H1 (cell line): ENCODE measurements at regions not wholly inside any gene's neighbourhood (a gene's known extent, or its start where the extent isn't known, plus 50 kb on each side); places are given as distances from the start of the nearest gene placed in this dataset.

Experiments
- CTCF ChIA-PET: fragments of 300-600 bp; sonication (Branson Sonifier 250); formaldehyde crosslinking; loops from one replicate; lab custom pipeline; 2021; ENCODE audit not compliant: partially characterized antibody; lab: Charles Lee
- POLR2A ChIA-PET: fragments of 300-600 bp; sonication (Branson Sonifier 250); formaldehyde crosslinking; loops from one replicate; lab custom pipeline; 2021; ENCODE audit warnings: inconsistent platforms; ENCODE audit not compliant: partially characterized antibody; lab: Charles Lee
- DNase-seq, 2 experiments: peaks; one replicate each; pipeline versions ENCODE4 v3.0.0 to v3.0.0-alpha.2; 2010 to 2022; ENCODE audit warnings: low spot score in 2 of 2, low read depth in 1 of 2, mixed read lengths in 1 of 2
- FAIRE-seq: peaks from 2 replicates; lab custom pipeline; 2011; peaks lifted over from hg19 to GRCh38; lab: Jason Lieb, UNC
- H2AFZ ChIP-seq: 2 replicates; pipeline ENCODE4 v1.8.1; 2012; ENCODE audit warnings: low read length, inconsistent platforms
- H2AK5ac ChIP-seq: 2 replicates; pipeline ENCODE4 v1.6.1; 2013; ENCODE audit warnings: low read depth, low read length
- H2BK120ac ChIP-seq: replicated peaks from 2 replicates; pipeline ENCODE3; 2013; ENCODE audit warnings: low read depth, low read length, inconsistent platforms
- H2BK12ac ChIP-seq: 2 replicates; pipeline ENCODE4 v1.6.1; 2013; ENCODE audit warnings: low read depth, low read length
- H2BK15ac ChIP-seq: 2 replicates; pipeline ENCODE4 v1.6.1; 2013; ENCODE audit warnings: low read length
- H2BK20ac ChIP-seq: 2 replicates; pipeline ENCODE4 v1.6.1; 2013; ENCODE audit warnings: low read length
- H2BK5ac ChIP-seq: 2 replicates; pipeline ENCODE4 v1.6.1; 2013; ENCODE audit warnings: low read depth, low read length
- H3K14ac ChIP-seq: 2 replicates; pipeline ENCODE4 v1.6.1; 2013; ENCODE audit warnings: inconsistent platforms; ENCODE audit not compliant: insufficient read length
- H3K18ac ChIP-seq: 2 replicates; pipeline ENCODE4 v1.6.1; 2013; ENCODE audit warnings: low read length; ENCODE audit errors: extremely low read depth
- H3K23ac ChIP-seq: 2 replicates; pipeline ENCODE4 v1.6.1; 2013; ENCODE audit warnings: inconsistent platforms; ENCODE audit not compliant: insufficient read length
- H3K23me2 ChIP-seq: 2 replicates; pipeline ENCODE4 v1.6.1; 2013; ENCODE audit warnings: low read depth, low read length
- H3K27ac ChIP-seq: 2 replicates; pipeline ENCODE4 v1.6.1; 2011; ENCODE audit warnings: low read depth, low read length, inconsistent platforms
- H3K27me3 ChIP-seq, 4 experiments: replicated peaks in 1 of 4; 1 replicate in 1 of 4; 2 replicates in 3 of 4; pipeline versions ENCODE4 v1.6.1 to v1.8.1; 2011 to 2013; ENCODE audit warnings: low read length in 3 of 4, mild to moderate bottlenecking in 3 of 4, inconsistent platforms in 2 of 4, mixed read lengths in 2 of 4, moderate library complexity in 1 of 4; ENCODE audit not compliant: control insufficient read depth in 3 of 4, insufficient read depth in 3 of 4; ENCODE audit errors: extremely low read depth in 1 of 4
- H3K36me3 ChIP-seq, 4 experiments: 2 replicates each; pipeline versions ENCODE4 v1.6.1 to v1.8.1; 2011 to 2013; ENCODE audit warnings: mild to moderate bottlenecking in 4 of 4, low read length in 3 of 4, moderate library complexity in 2 of 4, control low read depth in 1 of 4, inconsistent platforms in 1 of 4; ENCODE audit not compliant: insufficient read depth in 4 of 4, control insufficient read depth in 2 of 4
- H3K4ac ChIP-seq: replicated peaks from 2 replicates; pipeline ENCODE3; 2013; ENCODE audit warnings: low read length, low read depth, mixed read lengths, inconsistent platforms; ENCODE audit not compliant: insufficient read length
- H3K4me1 ChIP-seq, 4 experiments: replicated peaks in 1 of 4; 1 replicate in 1 of 4; 2 replicates in 3 of 4; pipeline versions ENCODE4 v1.6.1 to v1.8.1; 2011 to 2013; ENCODE audit warnings: low read length in 3 of 4, inconsistent platforms in 2 of 4, mixed read lengths in 1 of 4; ENCODE audit not compliant: insufficient read depth in 4 of 4, control insufficient read depth in 3 of 4
- H3K4me2 ChIP-seq, 2 experiments: 2 replicates each; pipeline versions ENCODE4 v1.6.1 to v1.8.1; 2011 to 2013; ENCODE audit warnings: low read depth in 2 of 2, low read length in 2 of 2, control low read depth in 1 of 2, inconsistent platforms in 1 of 2, mild to moderate bottlenecking in 1 of 2; ENCODE audit not compliant: insufficient read depth in 1 of 2
- H3K4me3 ChIP-seq, 4 experiments: fragments of 200-600, 300-600 bp in 1 of 4; sonication (generic), shearing (Covaris generic), sonication (Bioruptor Twin) in 1 of 4; 2 replicates each; pipeline versions ENCODE4 v1.5.1 to v1.8.1; 2011 to 2016; ENCODE audit warnings: low read length in 4 of 4, low read depth in 3 of 4, control low read depth in 2 of 4, inconsistent platforms in 2 of 4, mild to moderate bottlenecking in 2 of 4, mixed read lengths in 1 of 4, moderate library complexity in 1 of 4; ENCODE audit not compliant: insufficient read depth in 2 of 4; ENCODE audit errors: extremely low read depth in 1 of 4
- H3K56ac ChIP-seq: replicated peaks from 2 replicates; pipeline ENCODE3; 2013; ENCODE audit warnings: low read depth, mild to moderate bottlenecking, mixed read lengths, low read length, inconsistent platforms; ENCODE audit not compliant: insufficient read length
- H3K79me1 ChIP-seq: 2 replicates; pipeline ENCODE4 v1.6.1; 2013; ENCODE audit warnings: low read depth, low read length, control low read depth
- H3K79me2 ChIP-seq, 2 experiments: 2 replicates each; pipeline versions ENCODE4 v1.6.1 to v1.8.1; 2012 to 2013; ENCODE audit warnings: low read length in 2 of 2, mild to moderate bottlenecking in 2 of 2, inconsistent platforms in 1 of 2; ENCODE audit not compliant: insufficient read depth in 2 of 2, control insufficient read depth in 1 of 2
- H3K9ac ChIP-seq, 4 experiments: replicated peaks in 1 of 4; 1 replicate in 1 of 4; 2 replicates in 3 of 4; pipeline versions ENCODE4 v1.6.1 to v1.8.1; 2011 to 2013; ENCODE audit warnings: low read depth in 3 of 4, low read length in 3 of 4, control low read depth in 2 of 4, mild to moderate bottlenecking in 2 of 4, moderate library complexity in 2 of 4, inconsistent platforms in 1 of 4; ENCODE audit errors: extremely low read depth in 1 of 4
- H3K9me3 ChIP-seq, 2 experiments: 2 replicates each; pipeline versions ENCODE4 v1.6.1 to v1.8.1; 2012 to 2013; ENCODE audit warnings: mild to moderate bottlenecking in 2 of 2, moderate library complexity in 2 of 2, control low read depth in 1 of 2, inconsistent platforms in 1 of 2, low read depth in 1 of 2, low read length in 1 of 2, mixed read lengths in 1 of 2; ENCODE audit not compliant: insufficient read depth in 2 of 2
- H4K20me1 ChIP-seq, 2 experiments: replicated peaks in 1 of 2; 2 replicates each; pipeline versions ENCODE3 to v1.8.1; 2011 to 2013; ENCODE audit warnings: inconsistent platforms in 2 of 2, low read length in 2 of 2, mild to moderate bottlenecking in 1 of 2; ENCODE audit not compliant: insufficient read depth in 2 of 2, control insufficient read depth in 1 of 2
- H4K5ac ChIP-seq: 2 replicates; pipeline ENCODE4 v1.6.1; 2013; ENCODE audit warnings: low read length, low read depth, mixed read lengths, inconsistent platforms; ENCODE audit not compliant: insufficient read length
- H4K8ac ChIP-seq: 2 replicates; pipeline ENCODE4 v1.8.0; 2013; ENCODE audit warnings: mild to moderate bottlenecking, moderate library complexity, low read length, inconsistent platforms; ENCODE audit not compliant: insufficient read depth; ENCODE audit errors: extremely low read depth
- H4K91ac ChIP-seq: replicated peaks from 2 replicates; pipeline ENCODE3; 2013; ENCODE audit warnings: low read length, mixed read lengths, inconsistent platforms; ENCODE audit not compliant: insufficient read length
- ASH2L ChIP-seq: fragments of 200-600, 300-600 bp; sonication (generic); IDR thresholded peaks from one replicate; pipeline ENCODE4 v1.7.1; 2017; ENCODE audit warnings: low read length
- CBX5 ChIP-seq: fragments of 300-800, 300-1000 bp; sonication (generic); IDR thresholded peaks from 2 replicates; pipeline ENCODE4 v1.7.1; 2016; ENCODE audit warnings: antibody characterized with exemption, low read length, low read depth
- CBX8 ChIP-seq: fragments of 300-800, 300-1000 bp; sonication (generic); IDR thresholded peaks from 2 replicates; pipeline ENCODE4 v1.7.1; 2016; ENCODE audit warnings: low read depth, low read length, borderline replicate concordance
- EP300 ChIP-seq, 2 experiments: IDR thresholded peaks; 1 replicate in 1 of 2; 2 replicates in 1 of 2; pipeline ENCODE4 v1.6.1; 2011 to 2012; ENCODE audit warnings: low read depth in 2 of 2, low read length in 2 of 2, mild to moderate bottlenecking in 2 of 2, borderline replicate concordance in 1 of 2, inconsistent platforms in 1 of 2, moderate library complexity in 1 of 2
- FOSL1 ChIP-seq: IDR thresholded peaks from 2 replicates; pipeline ENCODE4 v1.6.1; 2011; ENCODE audit warnings: mild to moderate bottlenecking, low read depth, low read length, moderate library complexity; ENCODE audit not compliant: insufficient read depth
- HDAC6 ChIP-seq: IDR thresholded peaks from one replicate; pipeline ENCODE4 v1.7.1; 2012; ENCODE audit warnings: low read depth, mild to moderate bottlenecking, inconsistent platforms, low read length, moderate library complexity
- KDM1A ChIP-seq: fragments of 200-600, 300-600 bp; sonication (generic); IDR thresholded peaks from 2 replicates; pipeline ENCODE4 v1.7.1; 2016; ENCODE audit warnings: mild to moderate bottlenecking, low read length, borderline replicate concordance
- RFX5 ChIP-seq: IDR thresholded peaks from 2 replicates; pipeline ENCODE4 v1.6.1; 2011; ENCODE audit warnings: low read depth, low read length, improper control_type of control experiment, borderline replicate concordance
- RNF2 ChIP-seq: fragments of 200-900, 300-1000 bp; sonication (generic); IDR thresholded peaks from 2 replicates; pipeline ENCODE4 v1.7.1; 2016; ENCODE audit warnings: borderline replicate concordance, low read depth, mild to moderate bottlenecking, antibody characterized with exemption, low read length; ENCODE audit not compliant: poor library complexity, severe bottlenecking; ENCODE audit errors: missing control alignments
- SIN3A ChIP-seq, 2 experiments: IDR thresholded peaks in 1 of 2; conservative IDR thresholded peaks in 1 of 2; 2 replicates each; pipeline ENCODE4 v1.6.1; 2011 to 2012; ENCODE audit warnings: low read length in 2 of 2, improper control_type of control experiment in 1 of 2, low read depth in 1 of 2, mild to moderate bottlenecking in 1 of 2
- TBP ChIP-seq: IDR thresholded peaks from 2 replicates; pipeline ENCODE4 v1.6.1; 2011; ENCODE audit warnings: low read depth, low read length, improper control_type of control experiment
- WGBS, 2 experiments: shearing (Covaris generic) in 1 of 2; methylation state at CpG; one replicate each; pipeline versions ENCODE4 v1.1.6 to v1.1.7; 2013 to 2015; ENCODE audit warnings: low lambda C conversion rate in 2 of 2, mixed read lengths in 2 of 2, inconsistent platforms in 1 of 2, low coverage in 1 of 2, missing lambda C conversion rate in 1 of 2; ENCODE audit not compliant: insufficient replicate concordance in 2 of 2, insufficient coverage in 1 of 2, insufficient read length in 1 of 2; ENCODE audit errors: extremely low coverage in 1 of 2, missing lambda C conversion rate in 1 of 2; 5-methylcytosine and 5-hydroxymethylcytosine counted together
- TF ChIP-seq, protein P1 (sequence below): IDR thresholded peaks from 2 replicates; pipeline ENCODE4 v1.6.1; 2012; ENCODE audit warnings: low read length, inconsistent platforms

DNA sequence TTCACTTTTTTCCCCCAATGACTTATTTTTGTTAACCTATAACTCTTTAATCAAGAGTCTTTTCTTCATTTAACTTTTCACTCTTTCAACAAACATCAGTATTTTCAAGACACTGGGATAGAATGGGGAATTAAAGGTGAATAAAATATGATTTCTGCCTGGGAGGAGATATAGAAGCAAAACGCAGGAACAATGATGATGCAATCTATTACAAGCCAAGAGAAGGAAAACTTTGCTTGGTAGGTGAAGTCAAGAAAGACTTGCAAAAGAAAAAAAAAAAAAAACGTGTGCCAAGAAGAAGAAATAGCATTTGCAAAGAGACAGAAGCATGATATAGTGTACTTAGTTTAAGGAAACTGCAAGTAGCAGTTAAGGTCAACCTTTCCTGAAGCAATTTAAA, 207.3 kb upstream of the KCNH7 start:
- H3K23ac ChIP-seq, result no peak overlapping the region
- H2BK15ac ChIP-seq, result no peak overlapping the region
- H3K36me3 ChIP-seq, result no peaks in the 10 kb centered on the region
- H3K4me3 ChIP-seq, result no peak overlapping the region
- no peaks in the 10 kb centered on the region for H3K23me2 ChIP-seq
- no peaks in the 10 kb centered on the region for H3K79me2 ChIP-seq
- POLR2A ChIA-PET, result no interaction called here
- no peak overlapping the region for H3K4ac ChIP-seq
- H2BK20ac ChIP-seq, result no peak overlapping the region
- CTCF ChIA-PET, result no interaction called here
- H3K9ac ChIP-seq, result no peak overlapping the region
- FAIRE-seq (no peak), DNase-seq (no peak)
- no peak overlapping the region for H4K5ac ChIP-seq
- H3K4me2 ChIP-seq, result no peak overlapping the region
- H4K20me1 ChIP-seq, result no peaks in the 10 kb centered on the region
- H4K91ac ChIP-seq, result no peak overlapping the region
- no peaks in the 10 kb centered on the region for H3K4me1 ChIP-seq
- no peak overlapping the region; the same call in 1 of the 2 replicates for H2AFZ ChIP-seq
- no peak overlapping the region for H3K18ac ChIP-seq
- no peaks in the 10 kb centered on the region for H3K9me3 ChIP-seq
- WGBS, 2 experiments, result 70% methylated on average over 2 of the region's 2 CpGs; no CpG with 5 or more reads in 1 of the 2 experiments
- no peak overlapping the region for H4K8ac ChIP-seq
- no peak overlapping the region for H3K14ac ChIP-seq
- H3K56ac ChIP-seq, result no peak overlapping the region
- no peak overlapping the region for H2AK5ac ChIP-seq
- no peak overlapping the region for H2BK5ac ChIP-seq
- no peaks in the 10 kb centered on the region for H3K79me1 ChIP-seq
- H3K27me3 ChIP-seq, result no peaks in the 10 kb centered on the region
- no peak overlapping the region for H3K27ac ChIP-seq
- no peak overlapping the region for H2BK12ac ChIP-seq
- no peak overlapping the region for H2BK120ac ChIP-seq
- TF ChIP-seq KDM1A (no peak), FOSL1 (no peak), EP300 (IDR thresholded peaks at IDR 0.05; ENCODE audit: borderline replicate concordance in 1 of 2, low read depth in 2 of 2, low read length in 2 of 2) (no peak), ASH2L (no peak), TBP (no peak), RFX5 (no peak), CBX8 (no peak), HDAC6 (no peak), RNF2 (no peak), CBX5 (no peak), SIN3A (conservative IDR thresholded peaks at IDR 0.05 in 1 of 2, IDR thresholded peaks at IDR 0.05 in 1 of 2; ENCODE audit: low read depth in 1 of 2, low read length in 2 of 2) (no peak)
- TF ChIP-seq, protein P1, sequence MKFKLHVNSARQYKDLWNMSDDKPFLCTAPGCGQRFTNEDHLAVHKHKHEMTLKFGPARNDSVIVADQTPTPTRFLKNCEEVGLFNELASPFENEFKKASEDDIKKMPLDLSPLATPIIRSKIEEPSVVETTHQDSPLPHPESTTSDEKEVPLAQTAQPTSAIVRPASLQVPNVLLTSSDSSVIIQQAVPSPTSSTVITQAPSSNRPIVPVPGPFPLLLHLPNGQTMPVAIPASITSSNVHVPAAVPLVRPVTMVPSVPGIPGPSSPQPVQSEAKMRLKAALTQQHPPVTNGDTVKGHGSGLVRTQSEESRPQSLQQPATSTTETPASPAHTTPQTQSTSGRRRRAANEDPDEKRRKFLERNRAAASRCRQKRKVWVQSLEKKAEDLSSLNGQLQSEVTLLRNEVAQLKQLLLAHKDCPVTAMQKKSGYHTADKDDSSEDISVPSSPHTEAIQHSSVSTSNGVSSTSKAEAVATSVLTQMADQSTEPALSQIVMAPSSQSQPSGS, result no peak
